ENCODE measurements at regions not wholly inside any gene's neighbourhood (a gene's known extent, or its start where the extent isn't known, plus 50 kb on each side); places are given as distances from the start of the nearest gene placed in this dataset.
"Not testable (repeated sequence)": the region's sequence is repeated elsewhere in the genome, so short reads cannot be mapped to it uniquely, and the experiment has no call there.

DNA sequence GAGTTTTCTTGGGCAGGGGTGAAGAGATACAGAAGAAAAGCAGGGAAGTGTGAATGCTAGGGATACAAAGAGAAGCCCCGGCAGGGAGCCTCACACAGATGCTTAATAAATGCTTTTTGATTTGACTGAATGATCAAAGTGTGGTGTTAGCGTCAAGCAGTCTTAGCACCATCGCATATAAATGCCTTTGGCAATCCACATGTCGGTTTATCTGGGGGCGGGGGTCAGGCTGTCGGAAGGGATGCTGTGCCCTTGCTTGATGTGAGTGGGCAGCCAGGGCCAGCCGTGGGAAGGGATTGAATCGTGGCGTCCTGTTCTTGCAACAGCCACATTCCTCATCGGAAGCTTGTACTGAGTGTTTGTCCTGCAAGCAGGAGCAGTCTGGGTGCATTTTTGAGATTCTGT lies 173.1 kb downstream of the LACC1 start:
- Histone ChIP-seq H3K4me3 (no peak overlapping the region), H3K27me3 (peaks cover 0 to 4% (median 0%) of the 10 kb centered on the region in 7 donors), H3K9me3 (no peaks in the 10 kb centered on the region), H3K36me3 (no peaks in the 10 kb centered on the region), H3K4me1 (peaks cover 0 to 20% (median 5%) of the 10 kb centered on the region in 9 donors), H3K27ac (peak overlapping the region in 1 of 10 donors; percentile 10)
- ATAC-seq = peak in 2 of 8 donors; percentile 47 to 69
- DNase-seq = no peak
- intact Hi-C loops (cut with DNase I) = loop anchor here in 9 of 10 donors (2.0 to 10.0 kb wide), 15 partner anchors 55 to 412 kb away; no protein-coding TSS in a partner anchor
- TF ChIP-seq, protein P1, sequence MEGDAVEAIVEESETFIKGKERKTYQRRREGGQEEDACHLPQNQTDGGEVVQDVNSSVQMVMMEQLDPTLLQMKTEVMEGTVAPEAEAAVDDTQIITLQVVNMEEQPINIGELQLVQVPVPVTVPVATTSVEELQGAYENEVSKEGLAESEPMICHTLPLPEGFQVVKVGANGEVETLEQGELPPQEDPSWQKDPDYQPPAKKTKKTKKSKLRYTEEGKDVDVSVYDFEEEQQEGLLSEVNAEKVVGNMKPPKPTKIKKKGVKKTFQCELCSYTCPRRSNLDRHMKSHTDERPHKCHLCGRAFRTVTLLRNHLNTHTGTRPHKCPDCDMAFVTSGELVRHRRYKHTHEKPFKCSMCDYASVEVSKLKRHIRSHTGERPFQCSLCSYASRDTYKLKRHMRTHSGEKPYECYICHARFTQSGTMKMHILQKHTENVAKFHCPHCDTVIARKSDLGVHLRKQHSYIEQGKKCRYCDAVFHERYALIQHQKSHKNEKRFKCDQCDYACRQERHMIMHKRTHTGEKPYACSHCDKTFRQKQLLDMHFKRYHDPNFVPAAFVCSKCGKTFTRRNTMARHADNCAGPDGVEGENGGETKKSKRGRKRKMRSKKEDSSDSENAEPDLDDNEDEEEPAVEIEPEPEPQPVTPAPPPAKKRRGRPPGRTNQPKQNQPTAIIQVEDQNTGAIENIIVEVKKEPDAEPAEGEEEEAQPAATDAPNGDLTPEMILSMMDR (IDR thresholded peaks at IDR 0.05) = no peak
- WGBS, 2 donors = 31 to 52% methylated on average over 10 of the region's 10 CpGs

DNA sequence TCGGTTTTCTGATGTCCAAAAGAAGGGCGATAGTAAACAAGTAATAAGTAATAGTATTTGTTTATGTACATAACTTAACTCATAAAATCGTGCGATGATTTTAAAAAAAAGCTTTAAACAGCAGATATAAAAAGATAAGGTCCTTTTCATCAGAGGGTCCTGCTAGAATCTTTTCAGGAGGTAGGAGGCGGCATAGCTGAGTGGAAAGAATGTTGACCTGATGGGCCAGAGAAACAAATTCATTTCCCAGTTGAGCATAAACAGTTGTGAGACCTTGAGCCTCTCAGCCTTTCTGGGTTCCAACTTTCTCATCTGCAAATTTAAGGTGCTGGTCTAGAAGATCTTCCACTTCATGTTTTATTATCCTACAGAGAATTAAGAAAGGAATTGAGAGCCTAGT lies 173.5 kb downstream of the LACC1 start:
- Histone ChIP-seq H3K36me3 (no peaks in the 10 kb centered on the region), H3K27me3 (no peaks in the 10 kb centered on the region), H3K4me3 (no peak overlapping the region), H3K27ac (peak overlapping the region in 1 of 10 donors; percentile 10), H3K4me1 (peaks cover 0 to 24% (median 5%) of the 10 kb centered on the region in 9 donors), H3K9me3 (no peaks in the 10 kb centered on the region)
- intact Hi-C loops (cut with DNase I) = loop anchor here in 9 of 10 donors (2.0 to 10.0 kb wide), 15 partner anchors 54 to 412 kb away; no protein-coding TSS in a partner anchor
- DNase-seq = no peak
- TF ChIP-seq, protein P1 (IDR thresholded peaks at IDR 0.05) = peak in 1 of 9 donors; percentile 13
- 47 to 57% methylated on average over 5 of the region's 5 CpGs for WGBS, 2 donors
- ATAC-seq = no peak

DNA sequence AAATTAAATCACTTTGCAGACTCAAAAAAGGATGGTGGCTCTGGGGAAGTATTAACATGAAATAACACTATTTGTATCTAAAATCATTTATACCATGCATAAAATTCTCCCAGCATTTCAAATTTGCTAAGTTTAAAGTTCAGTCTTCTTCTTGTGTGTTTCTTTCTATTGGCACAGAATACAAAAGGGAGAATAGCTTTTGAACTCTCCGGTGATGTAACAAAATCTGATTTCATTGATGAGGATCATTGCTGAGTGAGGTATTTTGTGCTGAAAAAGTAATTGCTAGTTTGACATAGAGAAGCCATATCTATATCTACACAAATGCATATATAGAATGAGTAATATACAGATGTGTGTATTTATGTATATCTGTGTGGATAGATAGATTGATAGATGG lies 174.8 kb downstream of the LACC1 start:
- H3K4me1 ChIP-seq = peaks cover 4 to 33% (median 12%) of the 10 kb centered on the region in 9 donors

DNA sequence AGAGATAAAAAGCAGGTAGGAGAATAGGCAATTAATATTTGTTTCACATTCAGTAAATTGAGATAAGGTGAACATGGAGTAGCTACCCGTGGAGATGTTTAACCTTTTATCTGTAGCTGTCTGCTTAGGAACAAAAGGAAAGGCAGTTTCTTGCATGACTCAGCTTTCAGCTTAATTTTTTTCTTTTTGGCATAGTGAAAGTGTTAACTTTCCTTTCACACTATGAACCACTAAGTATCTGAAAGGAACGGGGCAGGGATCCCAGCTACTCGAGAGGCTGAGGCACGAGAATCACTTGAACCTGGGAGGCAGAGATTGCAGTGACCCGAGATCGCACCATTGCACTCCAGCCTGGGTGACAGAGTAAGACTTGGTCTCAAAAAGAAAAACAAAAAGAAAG lies 176.0 kb downstream of the LACC1 start:
- H3K4me3 ChIP-seq, H3K36me3 ChIP-seq, H3K27me3 ChIP-seq, H3K9me3 ChIP-seq: not testable (repeated sequence)
- intact Hi-C loops (cut with DNase I) = loop anchor here in 5 of 10 donors (2.0 to 10.0 kb wide), 6 partner anchors 49 to 409 kb away; no protein-coding TSS in a partner anchor
- peak in 4 of 8 donors; percentile 42 to 77 (median 69) for ATAC-seq
- peak in 1 of 2 donors; percentile 27 for DNase-seq
- Histone ChIP-seq H3K4me1 (peaks cover 4 to 41% (median 12%) of the 10 kb centered on the region in 9 donors), H3K27ac (peak overlapping the region in 3 of 10 donors; percentile 4 to 53 (median 46))
- WGBS, 2 donors = 30 to 43% methylated on average over 6 of the region's 6 CpGs

More for the DNA sequence above, 174.8 kb downstream of the LACC1 start:
- no peaks in the 10 kb centered on the region for H3K9me3 ChIP-seq
- TF ChIP-seq, protein P1 (IDR thresholded peaks at IDR 0.05) = no peak
- no peaks in the 10 kb centered on the region for H3K27me3 ChIP-seq
- H3K27ac ChIP-seq = no peak overlapping the region
- no peak for DNase-seq
- intact Hi-C loops (cut with DNase I) = loop anchor here in 9 of 10 donors (2.0 to 10.0 kb wide), 14 partner anchors 50 to 410 kb away; no protein-coding TSS in a partner anchor
- H3K4me3 ChIP-seq = no peak overlapping the region
- ATAC-seq = no peak
- no peaks in the 10 kb centered on the region for H3K36me3 ChIP-seq
- 92 to 95% methylated on average over 1 of the region's 1 CpG for WGBS, 2 donors

DNA sequence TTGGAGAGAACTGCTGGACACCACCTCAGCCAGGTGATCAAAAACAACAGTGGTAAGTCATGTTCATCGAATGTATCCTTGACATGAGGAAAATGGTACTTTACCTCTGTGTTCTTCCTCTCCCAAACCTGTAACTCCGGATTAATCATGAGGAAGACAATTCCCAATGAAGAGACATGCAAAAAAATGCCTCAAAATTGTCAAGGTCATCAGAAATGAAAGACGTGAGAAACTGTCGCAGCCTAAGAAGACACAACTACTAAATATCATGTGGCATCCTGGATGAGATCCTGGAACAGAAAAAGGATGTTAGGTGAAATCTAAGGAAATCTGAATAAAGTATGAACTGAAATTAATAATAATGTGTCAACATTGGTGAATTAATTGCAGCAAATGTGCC lies 178.4 kb downstream of the LACC1 start:
- TF ChIP-seq, protein P1 (IDR thresholded peaks at IDR 0.05) = no peak
- Histone ChIP-seq H3K36me3 (no peaks in the 10 kb centered on the region), H3K27me3 (no peaks in the 10 kb centered on the region), H3K4me1 (peaks cover 4 to 36% (median 12%) of the 10 kb centered on the region in 9 donors), H3K4me3 (no peak overlapping the region), H3K27ac (peak overlapping the region in 4 of 10 donors; percentile 4 to 49 (median 28)), H3K9me3 (no peaks in the 10 kb centered on the region)
- intact Hi-C loops (cut with DNase I) = loop anchor here in 5 of 10 donors (5.0 to 10.0 kb wide), 5 partner anchors 49 to 407 kb away; no protein-coding TSS in a partner anchor
- WGBS, 2 donors = 61 to 73% methylated on average over 4 of the region's 4 CpGs
- DNase-seq = no peak
- no peak for ATAC-seq
